SK-N-MC (cell line): ENCODE measurements at regions not wholly inside any gene's neighbourhood (a gene's known extent, or its start where the extent isn't known, plus 50 kb on each side); places are given as distances from the start of the nearest gene placed in this dataset.

Experiments used
- EZH2 ChIP-seq: fragments of 200-600 bp; sonication (generic); IDR thresholded peaks from one replicate; pipeline ENCODE4 v1.6.1; 2017; ENCODE audit warnings: antibody characterized with exemption
- FOXP2 ChIP-seq: optimal IDR thresholded peaks from 2 replicates; pipeline ENCODE3; 2011; ENCODE audit warnings: mild to moderate bottlenecking, moderate library complexity; ENCODE audit not compliant: insufficient read depth; ENCODE audit errors: extremely low read length, control extremely low read depth
- POLR2AphosphoS5 ChIP-seq: IDR thresholded peaks from 2 replicates; pipeline ENCODE4 v1.6.1; 2012; ENCODE audit warnings: mild to moderate bottlenecking, low read depth, low read length, borderline replicate concordance

DNA sequence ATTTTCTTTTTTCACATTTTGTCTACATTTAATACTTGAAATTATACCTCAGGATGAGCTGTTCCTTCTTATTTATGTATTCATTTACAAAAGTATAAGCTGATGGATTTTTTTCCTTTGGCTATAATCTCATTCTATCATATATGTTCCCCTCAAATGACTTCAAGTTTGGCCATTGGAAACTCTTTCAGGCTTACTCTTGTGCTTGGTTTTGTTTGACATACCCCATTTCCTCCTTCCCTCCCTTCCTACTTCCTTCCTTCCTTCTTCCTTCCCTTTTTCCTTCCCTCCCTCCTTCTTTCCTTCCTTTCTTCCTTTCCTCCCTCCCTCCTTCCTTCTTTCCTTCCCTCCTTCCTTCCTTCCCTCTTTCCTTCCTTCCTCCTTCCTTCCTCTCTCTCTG lies 697.1 kb upstream of the ARPP21 start:
- TF ChIP-seq POLR2AphosphoS5 (no peak), EZH2 (no peak), FOXP2 (no peak)
